ENCODE measurements at regions not wholly inside any gene's neighbourhood (a gene's known extent, or its start where the extent isn't known, plus 50 kb on each side); places are given as distances from the start of the nearest gene placed in this dataset.
A peak's percentile ranks its signal among the peaks of the same experiment; 100 is the strongest.

GRCh38 chr5:73233461-73234203 is 60.6 kb downstream of the TMEM174 start:
- H3K4me3 ChIP-seq (ENCODE audit: low read depth, low read length), result peak overlapping the region; percentile 42
- TF ChIP-seq CTCF (IDR thresholded peaks at IDR 0.05; ENCODE audit: insufficient read depth, low read depth, low read length), result no peak
- no peak for DNase-seq (ENCODE audit: low read depth)

- no peak overlapping the region for H3K4me3 ChIP-seq (ENCODE audit: low read depth, low read length)
- no peak for TF ChIP-seq CTCF (IDR thresholded peaks at IDR 0.05; ENCODE audit: insufficient read depth, low read depth, low read length)
- DNase-seq (ENCODE audit: low read depth), result no peak
Measured at GRCh38 chr5:73233053-73233460, 60.1 kb downstream of the TMEM174 start.

- TF ChIP-seq CTCF (IDR thresholded peaks at IDR 0.05; ENCODE audit: insufficient read depth, low read depth, low read length), result no peak
- H3K4me3 ChIP-seq (ENCODE audit: low read depth, low read length), result no peak overlapping the region
- no peak for DNase-seq (ENCODE audit: low read depth)
Measured at GRCh38 chr5:73232266-73233041, 59.5 kb downstream of the TMEM174 start.

GRCh38 chr5:73231246-73231778 is 58.3 kb downstream of the TMEM174 start:
- no peak overlapping the region for H3K4me3 ChIP-seq (ENCODE audit: low read depth, low read length)
- DNase-seq (ENCODE audit: low read depth), result no peak
- no peak for TF ChIP-seq CTCF (IDR thresholded peaks at IDR 0.05; ENCODE audit: insufficient read depth, low read depth, low read length)

GRCh38 chr5:73230264-73231245 is 57.6 kb downstream of the TMEM174 start:
- no peak overlapping the region for H3K4me3 ChIP-seq (ENCODE audit: low read depth, low read length)
- TF ChIP-seq CTCF (IDR thresholded peaks at IDR 0.05; ENCODE audit: insufficient read depth, low read depth, low read length), result no peak
- DNase-seq (ENCODE audit: low read depth), result no peak

- H3K4me3 ChIP-seq (ENCODE audit: low read depth, low read length), result no peak overlapping the region
- TF ChIP-seq CTCF (IDR thresholded peaks at IDR 0.05; ENCODE audit: insufficient read depth, low read depth, low read length), result no peak
- DNase-seq (ENCODE audit: low read depth), result peak; percentile 7
Measured at GRCh38 chr5:73229271-73229670, 56.3 kb downstream of the TMEM174 start.

Measured in fibroblast of villous mesenchyme (primary cell).